GM18502 (cell line): ENCODE measurements at regions not wholly inside any gene's neighbourhood (a gene's known extent, or its start where the extent isn't known, plus 50 kb on each side); places are given as distances from the start of the nearest gene placed in this dataset.

Experiments
- ATAC-seq: cut with Tn5 transposase; IDR thresholded peaks from one replicate; pipeline ENCODE4 v1.9.1; 2021; ENCODE audit warnings: mild to moderate bottlenecking; ENCODE audit not compliant: unreplicated experiment, poor library complexity

DNA sequence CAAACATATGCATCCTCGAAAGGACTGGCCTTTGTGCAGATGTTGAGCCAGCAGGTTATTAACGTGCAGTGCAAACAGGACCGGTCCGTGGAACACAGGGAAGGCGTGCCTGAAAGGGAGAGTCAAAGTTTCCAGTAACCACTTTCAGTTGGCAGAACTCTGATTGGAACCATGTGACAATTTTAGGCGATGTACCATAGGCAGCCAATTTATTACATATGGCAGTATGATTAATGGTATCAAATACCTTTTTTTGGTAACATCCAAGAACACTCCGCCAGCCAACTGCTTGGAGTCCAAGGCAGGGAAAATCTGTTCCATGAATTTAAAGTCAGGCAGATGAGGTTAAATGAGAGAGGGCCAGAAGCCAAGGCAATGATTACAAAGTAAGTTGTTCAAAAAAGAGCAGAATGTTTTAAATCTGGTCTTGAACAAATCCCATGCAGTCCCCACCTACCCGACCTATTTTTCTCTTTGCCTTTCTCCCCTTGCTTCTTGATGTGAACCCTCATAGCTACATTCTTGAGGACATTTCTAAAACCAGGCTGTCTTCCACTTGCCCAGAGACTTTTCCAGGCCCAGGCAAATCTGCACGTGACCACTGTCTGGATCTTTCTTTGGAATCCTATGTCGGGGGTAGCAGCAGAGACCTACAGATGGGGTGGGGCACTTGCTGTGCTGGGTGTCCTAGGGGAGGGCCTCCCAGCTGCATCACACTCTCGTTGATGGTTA, 351.7 kb downstream of the HRH4 start:
- ATAC-seq = no peak

DNA sequence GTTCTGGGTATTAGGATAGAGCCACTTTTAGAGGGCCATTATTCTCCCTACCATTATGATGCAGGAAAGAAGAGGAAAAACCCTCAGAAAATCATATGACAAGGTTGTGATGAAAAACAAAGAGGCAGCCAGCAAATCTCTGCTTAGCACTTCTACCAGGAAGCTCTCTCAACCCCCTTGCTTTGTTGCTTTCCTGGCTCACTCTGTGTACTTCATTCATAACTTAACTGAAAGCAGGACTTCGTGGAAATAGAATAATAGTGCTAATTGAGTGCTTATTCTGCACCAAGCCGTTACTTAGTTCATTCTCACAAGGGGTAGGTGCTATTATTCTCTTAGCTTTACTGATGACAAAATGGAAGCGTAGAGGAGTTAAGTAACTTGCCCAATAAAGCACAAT, 354.1 kb downstream of the HRH4 start:
- ATAC-seq = no peak

DNA sequence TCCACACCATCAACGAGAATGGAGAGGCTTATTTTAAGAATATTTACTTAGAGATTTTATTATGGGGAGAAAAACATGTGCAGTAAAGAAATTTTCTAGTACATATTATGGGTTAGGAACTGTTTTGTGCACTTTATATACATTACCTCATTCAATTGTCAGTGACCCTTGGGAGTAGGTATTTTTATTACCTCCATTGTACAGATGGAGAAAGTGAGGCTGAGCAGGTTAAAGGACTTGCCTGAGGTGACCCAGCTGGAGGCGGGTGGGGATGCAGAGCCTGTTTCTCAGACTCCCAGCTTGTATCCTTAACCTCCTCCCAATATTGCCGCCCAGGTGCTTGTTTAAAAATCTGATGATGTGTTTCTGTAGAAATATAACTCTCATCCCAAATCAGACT, 356.7 kb downstream of the HRH4 start:
- ATAC-seq = no peak

DNA sequence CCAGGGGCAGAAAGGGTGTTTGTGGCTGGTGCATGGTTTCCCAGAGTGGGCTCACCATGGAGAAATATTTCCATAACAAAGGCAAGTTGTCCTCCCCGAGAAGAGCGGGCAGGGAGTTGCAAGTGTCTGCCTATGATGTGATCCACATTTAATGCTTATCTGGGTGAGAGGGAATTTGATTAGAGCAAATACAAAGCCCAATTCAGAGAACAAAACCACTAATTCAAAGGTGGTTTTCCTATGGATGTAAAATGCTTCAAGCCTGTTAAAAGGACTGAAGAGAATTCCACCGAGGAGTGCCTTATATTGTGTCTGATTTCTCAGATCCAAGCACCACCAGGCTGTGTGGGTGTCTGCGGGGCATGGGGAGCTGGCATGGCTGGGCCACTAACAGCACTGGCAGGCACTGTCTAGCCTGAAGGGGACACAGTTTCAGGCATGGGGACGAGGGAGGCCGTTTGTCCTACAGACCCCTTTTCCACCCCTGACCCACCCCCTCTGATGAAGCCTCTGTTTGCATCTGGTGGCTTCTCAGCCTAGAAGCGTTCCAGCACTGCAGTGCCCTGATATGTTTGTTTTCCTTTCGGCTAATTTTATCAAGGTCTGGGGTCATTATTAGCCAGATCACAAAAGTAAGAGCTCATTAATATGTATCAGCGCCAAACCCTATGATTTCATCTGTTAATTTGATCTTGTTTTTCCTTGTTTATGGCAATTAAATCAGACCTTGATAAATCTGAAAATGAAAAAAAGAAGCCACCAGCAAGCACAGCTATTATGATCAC, 357.3 kb downstream of the HRH4 start:
- ATAC-seq = no peak

DNA sequence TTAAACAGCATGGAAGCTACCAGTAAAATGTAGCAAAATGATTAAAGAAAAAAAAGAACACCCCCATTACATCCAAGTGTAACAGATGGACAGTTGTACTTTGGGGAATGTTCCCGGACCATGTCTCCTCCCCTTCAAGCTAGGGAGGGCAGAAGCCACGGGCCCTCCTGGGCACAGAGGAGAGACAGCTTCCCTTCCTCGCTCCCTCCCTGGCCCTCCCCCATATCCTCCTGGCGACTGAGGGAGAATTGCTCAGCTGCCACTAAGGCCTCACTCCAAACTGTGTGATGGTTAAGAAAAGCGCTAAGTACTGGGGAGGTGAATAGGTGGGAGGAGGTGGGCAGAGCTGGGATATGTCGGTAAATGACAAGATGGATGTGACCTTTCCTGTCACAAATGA, 358.0 kb downstream of the HRH4 start:
- ATAC-seq = no peak

DNA sequence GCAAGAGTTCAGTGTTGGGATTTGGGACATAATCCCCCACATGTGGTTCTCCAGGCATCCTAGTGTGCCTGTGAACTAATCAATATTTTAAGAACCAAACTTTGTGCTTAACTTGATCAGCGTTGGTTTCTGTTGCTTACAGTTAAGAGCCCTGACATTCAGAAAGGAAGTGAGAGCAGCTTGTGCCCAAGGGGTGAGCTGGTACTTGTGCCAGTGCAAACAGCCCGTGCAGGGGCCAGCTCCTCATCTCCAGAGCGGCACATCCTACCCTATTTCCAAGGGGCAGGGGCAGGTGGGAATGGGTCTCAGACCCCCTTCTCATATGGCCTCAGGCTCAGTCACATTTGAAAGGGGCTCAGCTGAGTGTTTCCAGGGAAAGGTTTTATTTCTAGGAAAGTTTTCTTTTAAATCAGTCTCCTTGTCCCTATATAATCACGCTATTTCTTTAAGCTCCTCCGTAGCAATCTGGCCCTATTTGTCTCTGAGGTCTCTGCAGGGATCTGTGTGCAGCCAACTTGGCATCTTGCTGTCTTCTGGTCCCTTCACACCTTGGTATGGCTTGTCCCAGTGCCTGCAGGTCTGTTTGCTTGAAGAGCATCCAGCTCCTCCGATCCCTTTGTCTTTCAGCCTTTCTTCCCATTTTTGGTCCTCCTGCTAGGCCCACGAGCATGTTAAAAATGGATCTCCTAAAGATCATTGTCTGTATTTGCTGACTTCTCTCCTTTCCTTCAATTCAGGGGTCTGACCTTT, 358.9 kb downstream of the HRH4 start:
- no peak for ATAC-seq

DNA sequence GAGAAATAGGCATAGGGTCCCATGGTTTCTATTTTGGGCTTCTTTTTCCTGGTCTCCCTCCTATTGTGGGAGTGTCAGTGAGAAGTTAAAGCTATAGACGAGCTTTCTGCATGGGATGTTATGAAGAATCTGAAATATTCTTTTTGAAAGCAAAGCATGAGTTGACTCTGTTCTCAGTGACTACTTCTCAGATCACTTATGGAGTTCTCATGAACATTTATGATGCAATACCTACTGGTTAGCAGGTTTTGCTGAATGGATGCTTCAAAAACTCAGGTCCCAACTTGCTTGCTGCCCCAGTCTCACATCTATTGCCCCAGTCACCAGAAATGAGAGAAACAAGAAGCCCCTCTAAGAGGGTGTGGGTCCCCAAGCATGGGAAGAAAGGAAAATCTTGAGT, 365.0 kb downstream of the HRH4 start:
- no peak for ATAC-seq

DNA sequence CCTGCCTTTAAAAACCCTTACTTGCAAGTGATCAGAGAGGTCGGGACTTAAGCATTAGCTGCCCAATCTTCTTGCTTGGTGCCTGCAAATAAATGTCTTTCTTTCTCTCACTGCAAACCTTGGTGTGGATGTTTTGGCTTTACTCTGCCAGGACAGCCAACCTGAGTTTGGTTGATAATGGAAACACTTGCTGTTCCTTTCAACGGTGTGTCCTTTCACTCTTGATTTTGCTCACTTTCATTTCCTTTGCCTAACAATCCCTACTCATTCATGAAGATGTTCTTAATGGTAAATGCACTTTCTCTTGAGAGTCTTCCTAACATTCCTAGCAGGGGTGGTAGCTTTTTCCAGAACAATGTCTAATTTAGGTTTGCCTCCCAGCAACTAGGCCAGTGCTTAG, 366.2 kb downstream of the HRH4 start:
- ATAC-seq = no peak

DNA sequence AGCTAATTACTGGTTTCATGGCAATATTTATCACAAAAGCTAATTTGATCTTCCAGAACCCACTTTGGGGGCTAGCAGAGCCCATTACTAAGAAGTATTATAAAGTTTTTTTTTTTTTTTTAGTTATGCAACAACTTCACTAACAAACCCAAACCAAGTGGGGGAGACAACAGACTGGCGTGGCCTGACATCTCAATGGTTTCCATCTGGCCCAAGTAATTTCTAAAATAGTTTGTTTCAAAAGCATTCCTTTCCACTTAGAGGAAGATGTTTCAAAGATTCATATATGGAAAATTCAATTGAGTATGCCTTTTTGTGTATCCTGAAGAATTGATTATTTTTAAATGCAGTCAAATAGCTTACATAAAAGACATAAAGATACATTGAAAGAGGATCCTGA, 367.1 kb downstream of the HRH4 start:
- no peak for ATAC-seq

DNA sequence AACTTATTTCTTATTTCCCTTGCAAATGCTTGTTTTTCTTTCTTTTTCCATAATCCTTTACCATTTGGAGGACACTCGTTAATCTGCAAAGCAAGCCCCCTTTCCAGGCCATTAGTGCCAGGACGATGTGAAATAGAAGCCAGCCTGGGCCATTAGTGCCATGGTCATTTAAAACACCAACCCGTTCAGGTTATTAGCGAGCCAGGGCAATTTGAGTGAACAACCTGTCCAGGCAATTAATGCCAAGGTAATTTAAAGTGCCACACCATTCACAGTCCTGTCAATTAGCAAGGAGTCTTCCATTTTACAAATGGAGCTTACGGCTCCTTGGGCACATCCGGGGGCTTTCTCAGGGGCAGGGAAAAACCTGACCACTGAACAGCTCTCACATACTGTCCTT, 370.6 kb downstream of the HRH4 start:
- no peak for ATAC-seq

DNA sequence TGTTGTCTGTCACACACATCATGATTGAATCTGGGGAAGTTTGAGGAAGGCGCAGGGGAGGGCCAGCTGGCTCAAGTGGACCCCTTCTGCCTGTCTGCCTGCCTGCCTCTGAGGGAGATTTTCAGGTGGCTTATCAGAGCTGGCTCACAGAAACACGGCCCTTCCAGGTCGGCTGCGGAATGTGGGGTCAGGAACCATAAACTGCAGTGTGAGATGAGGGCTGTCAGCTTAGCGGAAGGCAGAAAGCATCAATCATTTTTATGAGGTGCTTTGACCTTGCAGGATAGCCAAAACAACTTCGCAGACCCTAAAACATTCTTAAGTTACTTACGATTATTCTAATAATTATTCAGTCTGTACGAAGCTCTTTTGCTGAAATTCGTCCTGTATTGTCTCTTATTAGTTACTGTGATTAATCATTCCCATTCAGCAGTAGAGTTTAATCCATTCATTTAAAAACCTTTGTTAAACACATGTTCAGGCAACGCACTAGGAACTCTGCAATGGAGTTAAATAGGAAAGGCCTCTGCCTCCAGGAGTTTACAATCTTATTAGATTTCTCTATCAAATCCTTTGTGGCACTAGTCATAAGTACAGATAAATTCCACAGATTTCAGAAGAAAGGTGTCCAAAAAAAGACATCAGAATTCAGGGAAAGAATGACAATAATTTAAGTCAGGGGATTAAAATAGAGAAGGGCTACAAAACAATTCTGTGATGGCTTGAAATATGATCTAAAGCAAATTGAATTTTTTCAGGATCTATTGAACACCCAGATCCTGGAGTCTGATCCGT, 371.6 kb downstream of the HRH4 start:
- ATAC-seq = no peak

DNA sequence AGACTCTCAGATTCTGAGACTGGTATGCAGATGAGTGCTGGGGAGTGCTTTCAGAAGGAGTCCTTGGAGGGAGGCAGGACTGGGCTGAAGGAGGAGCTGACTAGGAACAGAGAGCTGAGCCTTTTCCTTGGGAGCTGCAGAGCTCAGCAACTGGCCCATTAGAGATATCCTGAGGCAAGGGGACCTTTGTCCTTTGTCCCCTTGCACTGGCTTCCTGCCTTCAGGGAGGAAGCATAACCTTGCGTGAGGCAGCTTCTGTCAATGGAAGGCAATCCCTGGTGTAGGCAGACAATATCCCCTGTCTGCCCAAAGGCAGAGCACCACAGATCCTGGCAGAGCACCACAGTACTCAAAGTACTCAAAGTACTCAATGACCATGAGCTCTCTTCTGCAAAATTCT, 375.3 kb downstream of the HRH4 start:
- no peak for ATAC-seq

DNA sequence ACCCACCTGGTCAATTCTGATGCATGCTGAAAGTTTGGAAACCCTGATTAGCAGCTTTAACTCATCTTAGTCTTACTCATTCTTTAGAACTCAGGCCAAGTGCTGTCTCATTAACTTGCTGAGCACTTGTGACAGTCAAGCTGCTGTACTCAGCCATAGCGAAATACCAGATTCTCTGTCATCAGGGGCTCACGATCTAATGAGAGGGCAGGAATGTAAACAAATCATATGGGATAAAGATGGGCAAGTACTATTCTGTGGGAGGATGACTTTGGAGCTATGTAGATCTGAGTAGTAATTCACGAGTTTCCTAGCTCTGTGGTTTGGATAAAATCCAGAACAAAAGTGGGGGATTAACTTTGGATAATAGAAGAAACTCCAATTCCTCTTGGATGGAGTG, 376.6 kb downstream of the HRH4 start:
- ATAC-seq = no peak

DNA sequence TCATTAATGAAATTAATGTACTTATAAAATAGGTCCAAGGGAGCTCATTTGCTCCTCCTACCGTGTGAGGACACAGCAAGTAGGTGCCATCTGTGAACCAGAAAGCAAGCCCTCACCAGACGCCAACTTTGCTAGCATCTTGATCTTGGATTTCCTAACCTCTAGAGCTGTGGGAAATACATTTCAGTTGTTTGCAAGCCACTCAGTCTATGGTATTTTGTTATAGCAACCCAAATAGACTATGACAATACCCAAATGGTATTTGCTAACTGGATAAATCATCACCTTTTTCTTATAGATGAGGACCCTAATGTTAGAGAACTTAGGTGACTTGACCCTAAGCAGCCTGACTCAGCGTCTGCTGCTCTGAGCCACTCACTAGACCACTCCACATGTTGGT, 379.6 kb downstream of the HRH4 start:
- no peak for ATAC-seq

DNA sequence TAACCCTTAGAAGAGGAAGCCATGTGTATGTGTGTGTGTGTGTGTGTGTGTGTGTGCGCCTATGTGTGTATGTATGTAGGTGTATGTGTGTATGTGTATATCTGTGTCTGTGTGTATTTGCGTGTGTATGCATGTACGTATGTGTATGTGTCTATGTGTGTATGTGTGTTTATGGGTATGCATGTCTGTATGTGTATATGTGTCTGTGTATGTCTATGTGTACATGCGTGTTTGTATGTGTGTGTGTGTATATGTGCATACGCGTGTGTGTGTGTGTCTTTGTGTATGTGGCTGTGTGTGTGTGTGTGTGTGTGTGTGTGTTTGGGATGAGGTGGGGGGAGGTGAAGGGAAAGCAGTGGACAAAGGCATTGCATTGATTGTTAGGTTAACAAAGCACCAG, 380.2 kb downstream of the HRH4 start:
- no peak for ATAC-seq

DNA sequence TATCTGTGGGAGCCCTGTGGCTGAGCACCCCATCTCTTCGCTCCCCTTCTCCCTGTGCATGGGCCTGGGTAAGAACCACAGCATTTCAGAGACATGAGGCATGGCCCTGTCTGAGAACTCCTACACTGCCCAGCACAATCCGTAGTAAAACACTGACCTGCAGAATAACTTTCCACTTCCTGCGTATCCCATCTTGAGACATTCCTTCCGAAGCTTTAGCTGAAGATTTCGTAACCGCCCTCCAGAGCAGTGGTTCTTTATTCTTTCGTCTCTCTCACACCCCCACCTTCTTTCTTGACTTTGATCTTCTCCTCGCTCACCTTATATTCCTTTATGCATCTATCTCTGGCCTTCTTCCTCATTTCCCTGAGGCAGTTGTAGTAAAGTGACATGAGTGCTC, 381.1 kb downstream of the HRH4 start:
- no peak for ATAC-seq

DNA sequence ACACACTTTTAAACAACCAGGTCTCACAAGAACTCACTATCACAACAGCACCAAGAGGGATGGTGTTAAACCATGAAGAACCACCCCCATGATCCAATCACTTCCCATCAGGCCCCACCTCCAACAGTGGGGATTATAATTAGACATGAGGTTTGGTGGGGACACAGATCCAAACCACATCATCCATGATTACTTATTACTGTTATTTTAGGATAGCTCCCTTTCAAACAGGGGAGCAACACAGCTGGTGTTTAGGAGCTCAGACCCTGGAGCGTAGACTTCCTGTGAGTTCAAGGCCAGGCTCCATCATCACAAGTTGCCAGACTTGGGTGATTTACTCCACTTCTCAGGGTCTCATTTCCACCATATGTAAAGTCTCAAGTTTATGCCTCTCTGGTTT, 382.7 kb downstream of the HRH4 start:
- no peak for ATAC-seq

DNA sequence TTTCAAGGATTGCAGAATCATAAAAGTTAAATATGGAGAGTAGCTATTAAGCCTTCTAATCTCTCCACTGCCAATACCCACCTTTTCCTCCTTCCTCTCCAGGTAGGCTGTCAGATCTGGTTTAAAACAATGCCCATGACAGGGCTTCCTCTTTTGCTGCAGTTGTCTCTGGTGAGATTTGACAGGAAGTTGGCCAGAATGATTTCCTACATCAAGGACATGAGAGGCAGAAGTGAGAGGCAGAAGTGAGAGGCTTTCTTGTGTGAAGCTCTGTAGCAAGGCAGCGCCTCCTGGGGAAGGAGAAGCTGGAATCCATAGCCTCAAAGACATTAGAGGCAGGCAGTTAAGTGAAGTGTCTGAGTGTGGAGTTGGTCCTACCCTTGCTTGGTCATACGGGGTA, 385.7 kb downstream of the HRH4 start:
- ATAC-seq = no peak

DNA sequence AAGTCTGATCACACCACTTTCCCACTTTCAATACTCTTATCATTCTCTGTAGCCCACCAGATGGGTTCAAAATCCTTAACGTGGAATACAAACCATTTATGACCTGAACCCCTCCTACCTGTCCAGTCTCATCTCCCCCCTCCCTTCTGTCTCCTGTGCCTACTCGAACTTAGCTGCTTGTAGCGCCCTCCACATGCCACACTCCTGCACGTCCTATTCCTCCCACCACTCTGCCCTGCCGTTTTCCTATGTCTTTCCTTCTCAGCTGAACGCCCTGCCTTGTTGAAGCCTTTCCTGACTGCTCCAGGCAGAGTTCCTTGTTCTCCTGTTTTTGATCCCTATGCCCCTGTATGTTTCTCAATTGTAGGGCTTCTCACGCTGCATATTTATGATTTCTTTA, 390.1 kb downstream of the HRH4 start:
- no peak for ATAC-seq

DNA sequence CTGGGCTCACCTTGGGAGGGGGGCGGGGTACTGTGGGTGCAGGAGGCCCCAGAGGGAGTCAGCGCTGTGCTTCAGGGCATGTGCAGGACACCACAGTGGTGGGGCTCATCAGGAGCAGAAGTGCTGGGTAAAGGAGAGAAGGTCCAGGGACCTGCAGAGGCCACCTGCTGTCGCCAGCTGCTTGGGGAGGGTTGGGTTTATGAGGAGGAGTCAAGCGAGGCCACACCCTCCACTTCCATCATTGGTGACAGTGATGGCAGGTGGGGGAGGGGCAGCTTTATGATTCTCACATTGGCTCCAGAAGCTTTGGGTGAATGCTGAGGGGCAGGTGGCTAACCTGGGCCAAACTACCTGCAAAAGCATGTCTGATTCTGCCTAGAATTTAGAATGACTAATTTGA, 392.6 kb downstream of the HRH4 start:
- no peak for ATAC-seq
